K562 (cell line): ENCODE measurements at regions not wholly inside any gene's neighbourhood (a gene's known extent, or its start where the extent isn't known, plus 50 kb on each side); places are given as distances from the start of the nearest gene placed in this dataset.

Experiments
- ATAC-seq: fragments of 200-7000 bp; cut with Tn5 transposase; 3 replicates; pipeline ENCODE4 v1.9.1; 2020; ENCODE audit warnings: moderate library complexity
- BruUV-seq: library from RNA; stranded (reverse); fragments of 400-500 nt; replicated peaks from 2 replicates; lab custom pipeline; 2021; lab: Mats Ljungman, UMichigan
- CTCF ChIA-PET: fragments of 300-600 bp; formaldehyde crosslinking; extraction: SDS; loops from one replicate; lab custom pipeline; 2021; ENCODE audit warnings: low intra/inter-chr PET ratio; lab: Yijun Ruan, JAX
- POLR2A ChIA-PET: fragments of 300-600, 350-650 bp; sonication (Branson Sonifier 250); formaldehyde crosslinking; extraction: SDS; loops from one replicate; lab custom pipeline; 2021; ENCODE audit warnings: antibody characterized with exemption, inconsistent platforms; lab: Yijun Ruan, JAX
- DNase-seq, 4 experiments: peaks; one replicate each; pipeline versions ENCODE4 v3.0.0 to v3.0.0-alpha.2; 2011 to 2018; ENCODE audit warnings: low spot score in 3 of 4, mixed read lengths in 3 of 4; ENCODE audit errors: extremely low read depth in 1 of 4
- FAIRE-seq: peaks from 2 replicates; lab custom pipeline; 2011; peaks lifted over from hg19 to GRCh38; lab: Jason Lieb, UNC
- H2AFZ ChIP-seq: 2 replicates; pipeline ENCODE4 v1.6.0; 2011; ENCODE audit warnings: low read depth, low read length, control low read depth, inconsistent platforms
- H3K27ac ChIP-seq: fragments of 200-600 bp; 3 replicates; pipeline ENCODE4 v1.8.0; 2011; ENCODE audit warnings: low read depth, mild to moderate bottlenecking, control low read depth, inconsistent platforms, low read length, moderate library complexity, mixed read lengths; ENCODE audit errors: extremely low read depth
- H3K27me3 ChIP-seq, 2 experiments: fragments of 300-600 bp in 1 of 2; 2 replicates in 1 of 2; 3 replicates in 1 of 2; pipeline versions ENCODE4 v1.6.0 to v1.8.0; 2011; ENCODE audit warnings: inconsistent platforms in 2 of 2, low read length in 2 of 2, mild to moderate bottlenecking in 1 of 2, mixed read lengths in 1 of 2, moderate library complexity in 1 of 2; ENCODE audit not compliant: control insufficient read depth in 2 of 2, insufficient read depth in 2 of 2
- H3K36me3 ChIP-seq: fragments of 300-600 bp; 3 replicates; pipeline ENCODE4 v1.8.0; 2011; ENCODE audit warnings: mild to moderate bottlenecking, low read length, inconsistent platforms; ENCODE audit not compliant: control insufficient read depth, insufficient read depth
- H3K4me1 ChIP-seq, 2 experiments: fragments of 200-600 bp in 1 of 2; replicated peaks in 1 of 2; 2 replicates in 1 of 2; 3 replicates in 1 of 2; pipeline versions ENCODE4 v1.5.1 to v1.8.0; 2011; ENCODE audit warnings: inconsistent platforms in 2 of 2, low read length in 2 of 2, mild to moderate bottlenecking in 1 of 2, mixed read lengths in 1 of 2, moderate library complexity in 1 of 2; ENCODE audit not compliant: control insufficient read depth in 2 of 2, insufficient read depth in 2 of 2
- H3K4me2 ChIP-seq: 2 replicates; pipeline ENCODE4 v1.6.1; 2011; ENCODE audit warnings: low read length, control low read depth, inconsistent platforms, mixed read lengths; ENCODE audit not compliant: insufficient read depth
- H3K4me3 ChIP-seq: fragments of 200-600 bp; sonication (generic), shearing (Covaris generic); 2 replicates; pipeline ENCODE4 v1.5.1; 2016; ENCODE audit warnings: control low read depth, inconsistent platforms
- H3K79me2 ChIP-seq: fragments of 200-600 bp; 3 replicates; pipeline ENCODE4 v1.8.0; 2011; ENCODE audit warnings: low read length, inconsistent platforms; ENCODE audit not compliant: control insufficient read depth, insufficient read depth
- H3K9ac ChIP-seq, 2 experiments: 2 replicates each; pipeline versions ENCODE4 v1.6.0 to v1.6.1; 2011; ENCODE audit warnings: low read depth in 2 of 2, low read length in 2 of 2, control low read depth in 1 of 2, inconsistent platforms in 1 of 2, mild to moderate bottlenecking in 1 of 2, mixed read lengths in 1 of 2; ENCODE audit not compliant: insufficient read depth in 1 of 2
- H3K9me1 ChIP-seq: one replicate; pipeline ENCODE4 v1.6.0; 2011; ENCODE audit warnings: inconsistent platforms, mild to moderate bottlenecking, low read length, moderate library complexity; ENCODE audit not compliant: control insufficient read depth, insufficient read depth
- H3K9me3 ChIP-seq: replicated peaks from 2 replicates; pipeline ENCODE4 v1.5.1; 2011; ENCODE audit warnings: low read depth, low read length, inconsistent platforms; ENCODE audit not compliant: control insufficient read depth, insufficient read depth
- H4K20me1 ChIP-seq: replicated peaks from 2 replicates; pipeline ENCODE4 v1.6.1; 2011; ENCODE audit warnings: low read length, inconsistent platforms, mixed read lengths; ENCODE audit not compliant: control insufficient read depth, insufficient read depth
- ATF1 ChIP-seq, 2 experiments: fragments of 450-650 bp in 1 of 2; IDR thresholded peaks; 2 replicates each; pipeline ENCODE4 v1.6.1; 2016; ENCODE audit warnings: missing compliant biosample characterization in 1 of 2, missing genetic modification characterization in 1 of 2
- BCL6 ChIP-seq: fragments of 250-450 bp; sonication (Bioruptor Pico); IDR thresholded peaks from 2 replicates; pipeline ENCODE4 v1.4.0; 2020
- CREB3 ChIP-seq: fragments of 450-650 bp; conservative IDR thresholded peaks from 2 replicates; pipeline ENCODE4 v1.6.1; 2016; ENCODE audit warnings: missing genetic modification characterization, low read depth, mild to moderate bottlenecking, missing compliant biosample characterization, moderate library complexity
- CREB5 ChIP-seq: fragments of 250-450 bp; sonication (Bioruptor Pico); IDR thresholded peaks from 2 replicates; pipeline ENCODE4 v1.5.0; 2020; ENCODE audit warnings: mild to moderate bottlenecking
- L3MBTL2 ChIP-seq: fragments of 450-650 bp; IDR thresholded peaks from 2 replicates; pipeline ENCODE4 v1.6.1; 2016; ENCODE audit warnings: mild to moderate bottlenecking, moderate library complexity
- MAFF ChIP-seq: IDR thresholded peaks from 2 replicates; pipeline ENCODE4 v1.6.1; 2012; ENCODE audit warnings: low read length, improper control_type of control experiment
- MEF2A ChIP-seq: IDR thresholded peaks from 2 replicates; pipeline ENCODE4 v1.6.1; 2011; ENCODE audit warnings: low read depth, mild to moderate bottlenecking, low read length, moderate library complexity; ENCODE audit not compliant: control insufficient read depth
- NONO ChIP-seq, 2 experiments: fragments of 200-400 bp in 1 of 2; fragments of 450-650 bp in 1 of 2; formaldehyde crosslinking in 1 of 2; IDR thresholded peaks; 2 replicates each; pipeline ENCODE4 v1.6.1; 2017; ENCODE audit warnings: low read depth in 2 of 2, mild to moderate bottlenecking in 2 of 2, moderate library complexity in 2 of 2, low read length in 1 of 2
- TBP ChIP-seq: optimal IDR thresholded peaks from 2 replicates; pipeline ENCODE3; 2011; ENCODE audit warnings: low read depth, low read length, improper control_type of control experiment
- THAP12 ChIP-seq: fragments of 250-450 bp; sonication (Bioruptor Pico); IDR thresholded peaks from 2 replicates; pipeline ENCODE4 v1.9.0; 2021; ENCODE audit warnings: mild to moderate bottlenecking, inconsistent platforms
- ZNF436 ChIP-seq: fragments of 250-450, 450-650 bp; sonication (Bioruptor Pico); formaldehyde crosslinking; IDR thresholded peaks from 2 replicates; pipeline ENCODE4 v1.7.0; 2020; ENCODE audit warnings: mild to moderate bottlenecking
- WGBS: fragments of 100-300 bp; shearing (Covaris generic); methylation state at CpG from one replicate; pipeline ENCODE4 v1.1.6; 2016; ENCODE audit warnings: low coverage, mixed read lengths; ENCODE audit not compliant: insufficient coverage; ENCODE audit errors: missing lambda C conversion rate; 5-methylcytosine and 5-hydroxymethylcytosine counted together
- in situ Hi-C: fragments of 300-500 bp; cut with MboI; formaldehyde crosslinking; loops from 4 replicates; pipeline ENCODE4 v1.15.0; 2018; ENCODE audit warnings: inconsistent platforms, mixed read lengths
- intact Hi-C: fragments of 100-400 bp; cut with micrococcal nuclease; formaldehyde crosslinking; loops from 2 replicates; pipeline ENCODE4 v1.14.2; 2022
- TF ChIP-seq, protein P1 (sequence below): fragments of 250-450 bp; sonication (Bioruptor Pico); IDR thresholded peaks from 2 replicates; pipeline ENCODE4 v1.4.0; 2020; ENCODE audit warnings: mild to moderate bottlenecking, moderate library complexity, borderline replicate concordance

GRCh38 chr4:3351997-3352396 is 59.2 kb downstream of the RGS12 start:
- ChIA-PET CTCF (no interaction called here), POLR2A (no interaction called here)
- Histone ChIP-seq H3K4me1 (no peaks in the 10 kb centered on the region), H3K79me2 (no peaks in the 10 kb centered on the region), H3K9me1 (no peaks in the 10 kb centered on the region), H3K36me3 (no peaks in the 10 kb centered on the region), H3K9ac (no peak overlapping the region), H2AFZ (no peak overlapping the region), H4K20me1 (no peaks in the 10 kb centered on the region), H3K4me3 (no peak overlapping the region), H3K4me2 (no peak overlapping the region), H3K27me3 (peaks cover 0 to 5% of the 10 kb centered on the region in 2 experiments; a peak in 1 of 5 replicates), H3K27ac (no peak overlapping the region), H3K9me3 (no peaks in the 10 kb centered on the region; the same call in 1 of the 2 replicates)
- intact Hi-C loops = no loop called here
- ATAC-seq (no peak), DNase-seq (no peak), FAIRE-seq (no peak)
- in situ Hi-C loops = no loop called here
- no TSS peak for BruUV-seq
- 21% methylated on average over 3 of the region's 3 CpGs for WGBS
- no peak for TF ChIP-seq CREB5 (CRISPR knock-in tag)
- TF ChIP-seq MAFF = no peak
- TF ChIP-seq ATF1 (CRISPR knock-in tag; IDR thresholded peaks at IDR 0.05) = no peak
- TF ChIP-seq ATF1 (tag; IDR thresholded peaks at IDR 0.05) = no peak
- no peak for TF ChIP-seq NONO (IDR thresholded peaks at IDR 0.05; ENCODE audit: low read depth in 2 of 2, low read length in 1 of 2)
- TF ChIP-seq L3MBTL2 = no peak
- TF ChIP-seq MEF2A = no peak
- TF ChIP-seq, protein P1, sequence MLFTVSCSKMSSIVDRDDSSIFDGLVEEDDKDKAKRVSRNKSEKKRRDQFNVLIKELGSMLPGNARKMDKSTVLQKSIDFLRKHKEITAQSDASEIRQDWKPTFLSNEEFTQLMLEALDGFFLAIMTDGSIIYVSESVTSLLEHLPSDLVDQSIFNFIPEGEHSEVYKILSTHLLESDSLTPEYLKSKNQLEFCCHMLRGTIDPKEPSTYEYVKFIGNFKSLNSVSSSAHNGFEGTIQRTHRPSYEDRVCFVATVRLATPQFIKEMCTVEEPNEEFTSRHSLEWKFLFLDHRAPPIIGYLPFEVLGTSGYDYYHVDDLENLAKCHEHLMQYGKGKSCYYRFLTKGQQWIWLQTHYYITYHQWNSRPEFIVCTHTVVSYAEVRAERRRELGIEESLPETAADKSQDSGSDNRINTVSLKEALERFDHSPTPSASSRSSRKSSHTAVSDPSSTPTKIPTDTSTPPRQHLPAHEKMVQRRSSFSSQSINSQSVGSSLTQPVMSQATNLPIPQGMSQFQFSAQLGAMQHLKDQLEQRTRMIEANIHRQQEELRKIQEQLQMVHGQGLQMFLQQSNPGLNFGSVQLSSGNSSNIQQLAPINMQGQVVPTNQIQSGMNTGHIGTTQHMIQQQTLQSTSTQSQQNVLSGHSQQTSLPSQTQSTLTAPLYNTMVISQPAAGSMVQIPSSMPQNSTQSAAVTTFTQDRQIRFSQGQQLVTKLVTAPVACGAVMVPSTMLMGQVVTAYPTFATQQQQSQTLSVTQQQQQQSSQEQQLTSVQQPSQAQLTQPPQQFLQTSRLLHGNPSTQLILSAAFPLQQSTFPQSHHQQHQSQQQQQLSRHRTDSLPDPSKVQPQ (CRISPR knock-in tag) = no peak
- TF ChIP-seq CREB3 (tag) = no peak
- TF ChIP-seq TBP = no peak
- TF ChIP-seq BCL6 = no peak
- TF ChIP-seq THAP12 (CRISPR knock-in tag) = no peak
- no peak for TF ChIP-seq ZNF436
